GM18511 (cell line): ENCODE measurements at regions not wholly inside any gene's neighbourhood (a gene's known extent, or its start where the extent isn't known, plus 50 kb on each side); places are given as distances from the start of the nearest gene placed in this dataset.

Experiments used
- ATAC-seq: cut with Tn5 transposase; IDR thresholded peaks from one replicate; pipeline ENCODE4 v1.9.1; 2021; ENCODE audit warnings: mild to moderate bottlenecking, moderate library complexity; ENCODE audit not compliant: unreplicated experiment

GRCh38 chrX:45258731-45259402, 58.2 kb upstream of the DIPK2B start:
- ATAC-seq: no peak
